ENCODE measurements at regions not wholly inside any gene's neighbourhood (a gene's known extent, or its start where the extent isn't known, plus 50 kb on each side); places are given as distances from the start of the nearest gene placed in this dataset.

- Histone ChIP-seq H3K27me3 (replicated peaks in 1 of 2; ENCODE audit: control insufficient read depth in 2 of 2, insufficient read depth in 2 of 2, low read length in 1 of 2) (no peaks in the 10 kb centered on the region), H3K36me3 (ENCODE audit: control insufficient read depth in 2 of 2, insufficient read depth in 2 of 2, low read length in 1 of 2) (no peaks in the 10 kb centered on the region), H3K79me2 (ENCODE audit: control insufficient read depth, insufficient read depth, low read length) (no peaks in the 10 kb centered on the region), H3K9ac (ENCODE audit: control insufficient read depth, insufficient read depth, low read length) (no peak overlapping the region), H2AFZ (ENCODE audit: control insufficient read depth, low read depth, low read length) (no peak overlapping the region), H3K9me3 (replicated peaks; ENCODE audit: control insufficient read depth, insufficient read depth, low read length) (no peaks in the 10 kb centered on the region), H3K4me3 (no peak overlapping the region), H4K20me1 (ENCODE audit: control insufficient read depth, insufficient read depth) (no peaks in the 10 kb centered on the region), H3K4me2 (ENCODE audit: control insufficient read depth, insufficient read depth) (no peak overlapping the region), H3K27ac (ENCODE audit: control insufficient read depth, insufficient read depth) (no peak overlapping the region), H3K4me1 (ENCODE audit: control insufficient read depth, insufficient read depth, low read length) (no peaks in the 10 kb centered on the region)
- DNase-seq (ENCODE audit: low read depth, low spot score) (no peak), FAIRE-seq (no peak), ATAC-seq (no peak)
- no TSS peak for BruUV-seq (replicated peaks)
- ChIA-PET CTCF (no interaction called here), POLR2A (no interaction called here), RAD21 (ENCODE audit: unreplicated experiment) (no interaction called here), SMC1A (ENCODE audit: uncharacterized antibody, unreplicated experiment) (no interaction called here)
- intact Hi-C loops (cut with micrococcal nuclease; ENCODE audit: unreplicated experiment): no loop called here
- WGBS (ENCODE audit: insufficient coverage, insufficient replicate concordance, low lambda C conversion rate, missing lambda C conversion rate): 2% methylated on average over 2 of the region's 2 CpGs
- in situ Hi-C loops (cut with MboI): no loop called here
- TF ChIP-seq CEBPB (IDR thresholded peaks at IDR 0.05; ENCODE audit: borderline replicate concordance in 1 of 2, low read depth in 2 of 2, low read length in 2 of 2) (no peak), STAT3 (IDR thresholded peaks at IDR 0.05; ENCODE audit: low read depth, low read length) (no peak), SIX5 (IDR thresholded peaks at IDR 0.05; ENCODE audit: low read depth, low read length, severe bottlenecking) (no peak), NR2F1 (conservative IDR thresholded peaks at IDR 0.05) (no peak), MEF2A (IDR thresholded peaks at IDR 0.05; ENCODE audit: insufficient read depth, low read depth, low read length) (no peak), NR2C1 (IDR thresholded peaks at IDR 0.05) (no peak), CBFB (IDR thresholded peaks at IDR 0.05; ENCODE audit: low read depth) (no peak), ZNF384 (IDR thresholded peaks at IDR 0.05; ENCODE audit: borderline replicate concordance, low read depth, low read length) (no peak), NFYA (IDR thresholded peaks at IDR 0.05; ENCODE audit: borderline replicate concordance, low read depth, low read length) (no peak), IKZF2 (IDR thresholded peaks at IDR 0.05) (no peak), POLR2A (IDR thresholded peaks at IDR 0.05; ENCODE audit: low read depth, low read length) (no peak), TCF7 (IDR thresholded peaks at IDR 0.05; ENCODE audit: borderline replicate concordance) (no peak), SKIL (IDR thresholded peaks at IDR 0.05; ENCODE audit: low read depth, poor library complexity, severe bottlenecking) (no peak), ZNF622 (IDR thresholded peaks at IDR 0.05) (no peak)
- TF ChIP-seq, protein P1, sequence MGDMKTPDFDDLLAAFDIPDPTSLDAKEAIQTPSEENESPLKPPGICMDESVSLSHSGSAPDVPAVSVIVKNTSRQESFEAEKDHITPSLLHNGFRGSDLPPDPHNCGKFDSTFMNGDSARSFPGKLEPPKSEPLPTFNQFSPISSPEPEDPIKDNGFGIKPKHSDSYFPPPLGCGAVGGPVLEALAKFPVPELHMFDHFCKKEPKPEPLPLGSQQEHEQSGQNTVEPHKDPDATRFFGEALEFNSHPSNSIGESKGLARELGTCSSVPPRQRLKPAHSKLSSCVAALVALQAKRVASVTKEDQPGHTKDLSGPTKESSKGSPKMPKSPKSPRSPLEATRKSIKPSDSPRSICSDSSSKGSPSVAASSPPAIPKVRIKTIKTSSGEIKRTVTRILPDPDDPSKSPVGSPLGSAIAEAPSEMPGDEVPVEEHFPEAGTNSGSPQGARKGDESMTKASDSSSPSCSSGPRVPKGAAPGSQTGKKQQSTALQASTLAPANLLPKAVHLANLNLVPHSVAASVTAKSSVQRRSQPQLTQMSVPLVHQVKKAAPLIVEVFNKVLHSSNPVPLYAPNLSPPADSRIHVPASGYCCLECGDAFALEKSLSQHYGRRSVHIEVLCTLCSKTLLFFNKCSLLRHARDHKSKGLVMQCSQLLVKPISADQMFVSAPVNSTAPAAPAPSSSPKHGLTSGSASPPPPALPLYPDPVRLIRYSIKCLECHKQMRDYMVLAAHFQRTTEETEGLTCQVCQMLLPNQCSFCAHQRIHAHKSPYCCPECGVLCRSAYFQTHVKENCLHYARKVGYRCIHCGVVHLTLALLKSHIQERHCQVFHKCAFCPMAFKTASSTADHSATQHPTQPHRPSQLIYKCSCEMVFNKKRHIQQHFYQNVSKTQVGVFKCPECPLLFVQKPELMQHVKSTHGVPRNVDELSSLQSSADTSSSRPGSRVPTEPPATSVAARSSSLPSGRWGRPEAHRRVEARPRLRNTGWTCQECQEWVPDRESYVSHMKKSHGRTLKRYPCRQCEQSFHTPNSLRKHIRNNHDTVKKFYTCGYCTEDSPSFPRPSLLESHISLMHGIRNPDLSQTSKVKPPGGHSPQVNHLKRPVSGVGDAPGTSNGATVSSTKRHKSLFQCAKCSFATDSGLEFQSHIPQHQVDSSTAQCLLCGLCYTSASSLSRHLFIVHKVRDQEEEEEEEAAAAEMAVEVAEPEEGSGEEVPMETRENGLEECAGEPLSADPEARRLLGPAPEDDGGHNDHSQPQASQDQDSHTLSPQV (IDR thresholded peaks at IDR 0.05): no peak
- TF ChIP-seq, protein P2, sequence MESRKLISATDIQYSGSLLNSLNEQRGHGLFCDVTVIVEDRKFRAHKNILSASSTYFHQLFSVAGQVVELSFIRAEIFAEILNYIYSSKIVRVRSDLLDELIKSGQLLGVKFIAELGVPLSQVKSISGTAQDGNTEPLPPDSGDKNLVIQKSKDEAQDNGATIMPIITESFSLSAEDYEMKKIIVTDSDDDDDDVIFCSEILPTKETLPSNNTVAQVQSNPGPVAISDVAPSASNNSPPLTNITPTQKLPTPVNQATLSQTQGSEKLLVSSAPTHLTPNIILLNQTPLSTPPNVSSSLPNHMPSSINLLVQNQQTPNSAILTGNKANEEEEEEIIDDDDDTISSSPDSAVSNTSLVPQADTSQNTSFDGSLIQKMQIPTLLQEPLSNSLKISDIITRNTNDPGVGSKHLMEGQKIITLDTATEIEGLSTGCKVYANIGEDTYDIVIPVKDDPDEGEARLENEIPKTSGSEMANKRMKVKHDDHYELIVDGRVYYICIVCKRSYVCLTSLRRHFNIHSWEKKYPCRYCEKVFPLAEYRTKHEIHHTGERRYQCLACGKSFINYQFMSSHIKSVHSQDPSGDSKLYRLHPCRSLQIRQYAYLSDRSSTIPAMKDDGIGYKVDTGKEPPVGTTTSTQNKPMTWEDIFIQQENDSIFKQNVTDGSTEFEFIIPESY (IDR thresholded peaks at IDR 0.05): no peak
These were observed 248.6 kb upstream of the NECTIN3 start for GRCh38 chr3:110822971-110823370.

Measured in GM12878 (cell line).